ENCODE measurements at regions not wholly inside any gene's neighbourhood (a gene's known extent, or its start where the extent isn't known, plus 50 kb on each side); places are given as distances from the start of the nearest gene placed in this dataset.

- peaks cover 0 to 6% (median 0%) of the 10 kb centered on the region in 5 donors for H3K4me1 ChIP-seq (ENCODE audit: control insufficient read depth in 5 of 5, insufficient read depth in 5 of 5, low read length in 5 of 5)
- H3K4me3 ChIP-seq (ENCODE audit: low read depth in 1 of 5, low read length in 5 of 5) = no peak overlapping the region
- H3K27ac ChIP-seq (ENCODE audit: low read depth, low read length) = no peak overlapping the region
- no peaks in the 10 kb centered on the region for H3K36me3 ChIP-seq (ENCODE audit: control insufficient read depth in 5 of 5, insufficient read depth in 5 of 5, low read length in 5 of 5)
- peaks cover 19 to 40% (median 32%) of the 10 kb centered on the region in 5 donors for H3K27me3 ChIP-seq (ENCODE audit: control insufficient read depth in 5 of 5, insufficient read depth in 4 of 5, low read length in 5 of 5)
- H3K9ac ChIP-seq (ENCODE audit: low read length in 5 of 5) = no peak overlapping the region
- H3K9me3 ChIP-seq (ENCODE audit: control insufficient read depth in 5 of 5, low read length in 5 of 5) = no peaks in the 10 kb centered on the region
These were observed 816.8 kb downstream of the BRD1 start for GRCh38 chr22:49010901-49011300.

DNA sequence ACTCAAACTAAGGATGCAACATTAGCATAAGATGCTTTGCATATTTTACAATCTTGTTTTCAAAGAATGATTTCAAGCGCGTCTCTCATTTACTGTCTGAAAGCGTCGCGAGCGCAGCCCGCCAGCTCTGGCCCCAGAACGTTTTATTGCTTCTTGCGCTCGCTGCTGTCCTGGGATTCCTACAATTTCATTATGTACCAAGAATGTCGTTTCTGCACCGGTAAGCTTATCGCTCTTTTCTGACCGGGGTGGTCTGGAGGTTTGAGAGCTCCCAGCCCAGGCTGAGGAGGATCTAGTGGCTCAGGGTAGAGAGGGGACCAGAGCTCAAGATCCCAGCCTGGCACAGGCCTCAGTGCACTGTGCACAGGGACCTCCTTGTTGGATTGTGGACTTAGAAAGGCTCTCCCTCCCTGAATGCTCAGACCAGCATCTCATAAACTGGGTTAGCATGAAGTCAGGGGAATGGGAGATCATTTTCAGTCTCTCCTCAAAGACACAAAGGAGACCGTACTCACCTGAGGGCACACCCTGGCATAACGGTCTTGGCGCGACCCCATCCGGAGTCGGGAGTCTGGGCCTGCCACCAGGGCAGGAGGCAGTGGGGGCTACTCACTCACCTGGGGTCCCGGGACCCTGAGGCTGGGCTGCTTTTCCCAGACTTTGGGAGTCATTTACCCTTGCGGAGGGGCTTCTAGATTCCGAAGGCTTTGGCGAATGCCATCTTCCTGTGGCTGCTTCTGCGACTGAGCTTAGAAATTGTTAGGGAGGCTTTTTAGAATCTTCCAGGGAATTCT lies 817.4 kb downstream of the BRD1 start:
- no peaks in the 10 kb centered on the region for H3K4me1 ChIP-seq (ENCODE audit: control insufficient read depth in 5 of 5, insufficient read depth in 5 of 5, low read length in 5 of 5)
- no peaks in the 10 kb centered on the region for H3K36me3 ChIP-seq (ENCODE audit: control insufficient read depth in 5 of 5, insufficient read depth in 5 of 5, low read length in 5 of 5)
- no peak overlapping the region for H3K9ac ChIP-seq (ENCODE audit: low read length in 5 of 5)
- H3K27me3 ChIP-seq (ENCODE audit: control insufficient read depth in 5 of 5, insufficient read depth in 4 of 5, low read length in 5 of 5) = peaks cover 19 to 40% (median 36%) of the 10 kb centered on the region in 5 donors
- H3K9me3 ChIP-seq (ENCODE audit: control insufficient read depth in 5 of 5, low read length in 5 of 5) = peaks cover 0 to 3% (median 0%) of the 10 kb centered on the region in 5 donors
- no peak overlapping the region for H3K4me3 ChIP-seq (ENCODE audit: low read depth in 1 of 5, low read length in 5 of 5)
- H3K27ac ChIP-seq (ENCODE audit: low read depth, low read length) = no peak overlapping the region

- Histone ChIP-seq H3K4me3 (ENCODE audit: low read depth in 1 of 5, low read length in 5 of 5) (no peak overlapping the region), H3K27ac (ENCODE audit: low read depth, low read length) (no peak overlapping the region), H3K9ac (ENCODE audit: low read length in 5 of 5) (no peak overlapping the region), H3K27me3 (ENCODE audit: control insufficient read depth in 5 of 5, insufficient read depth in 4 of 5, low read length in 5 of 5) (peaks cover 19 to 39% (median 33%) of the 10 kb centered on the region in 5 donors), H3K4me1 (ENCODE audit: control insufficient read depth in 5 of 5, insufficient read depth in 5 of 5, low read length in 5 of 5) (no peaks in the 10 kb centered on the region), H3K36me3 (ENCODE audit: control insufficient read depth in 5 of 5, insufficient read depth in 5 of 5, low read length in 5 of 5) (no peaks in the 10 kb centered on the region), H3K9me3 (ENCODE audit: control insufficient read depth in 5 of 5, low read length in 5 of 5) (peaks cover 0 to 3% (median 0%) of the 10 kb centered on the region in 5 donors)
These were observed 818.2 kb downstream of the BRD1 start for GRCh38 chr22:49009359-49010063.

- Histone ChIP-seq H3K27me3 (ENCODE audit: control insufficient read depth in 5 of 5, insufficient read depth in 4 of 5, low read length in 5 of 5) (peaks cover 15 to 34% (median 30%) of the 10 kb centered on the region in 5 donors), H3K36me3 (ENCODE audit: control insufficient read depth in 5 of 5, insufficient read depth in 5 of 5, low read length in 5 of 5) (no peaks in the 10 kb centered on the region), H3K4me1 (ENCODE audit: control insufficient read depth in 5 of 5, insufficient read depth in 5 of 5, low read length in 5 of 5) (no peaks in the 10 kb centered on the region), H3K4me3 (ENCODE audit: low read depth in 1 of 5, low read length in 5 of 5) (no peak overlapping the region), H3K27ac (ENCODE audit: low read depth, low read length) (no peak overlapping the region), H3K9ac (ENCODE audit: low read length in 5 of 5) (no peak overlapping the region), H3K9me3 (ENCODE audit: control insufficient read depth in 5 of 5, low read length in 5 of 5) (peaks cover 0 to 3% (median 0%) of the 10 kb centered on the region in 5 donors)
These were observed 818.9 kb downstream of the BRD1 start for GRCh38 chr22:49008682-49009235.

- H3K9ac ChIP-seq (ENCODE audit: low read length in 5 of 5) = no peak overlapping the region
- peaks cover 0 to 6% (median 0%) of the 10 kb centered on the region in 5 donors for H3K9me3 ChIP-seq (ENCODE audit: control insufficient read depth in 5 of 5, low read length in 5 of 5)
- H3K27ac ChIP-seq (ENCODE audit: low read depth, low read length) = no peak overlapping the region
- no peaks in the 10 kb centered on the region for H3K4me1 ChIP-seq (ENCODE audit: control insufficient read depth in 5 of 5, insufficient read depth in 5 of 5, low read length in 5 of 5)
- H3K27me3 ChIP-seq (ENCODE audit: control insufficient read depth in 5 of 5, insufficient read depth in 4 of 5, low read length in 5 of 5) = peaks cover 12 to 34% (median 22%) of the 10 kb centered on the region in 5 donors
- no peaks in the 10 kb centered on the region for H3K36me3 ChIP-seq (ENCODE audit: control insufficient read depth in 5 of 5, insufficient read depth in 5 of 5, low read length in 5 of 5)
- no peak overlapping the region for H3K4me3 ChIP-seq (ENCODE audit: low read depth in 1 of 5, low read length in 5 of 5)
These were observed 820.5 kb downstream of the BRD1 start for GRCh38 chr22:49007013-49007653.

- peaks cover 0 to 12% (median 0%) of the 10 kb centered on the region in 5 donors for H3K9me3 ChIP-seq (ENCODE audit: control insufficient read depth in 5 of 5, low read length in 5 of 5)
- H3K27me3 ChIP-seq (ENCODE audit: control insufficient read depth in 5 of 5, insufficient read depth in 4 of 5, low read length in 5 of 5) = peaks cover 12 to 30% (median 17%) of the 10 kb centered on the region in 5 donors
- no peaks in the 10 kb centered on the region for H3K36me3 ChIP-seq (ENCODE audit: control insufficient read depth in 5 of 5, insufficient read depth in 5 of 5, low read length in 5 of 5)
- no peak overlapping the region for H3K27ac ChIP-seq (ENCODE audit: low read depth, low read length)
- H3K4me3 ChIP-seq (ENCODE audit: low read depth in 1 of 5, low read length in 5 of 5) = no peak overlapping the region
- no peak overlapping the region for H3K9ac ChIP-seq (ENCODE audit: low read length in 5 of 5)
- H3K4me1 ChIP-seq (ENCODE audit: control insufficient read depth in 5 of 5, insufficient read depth in 5 of 5, low read length in 5 of 5) = no peaks in the 10 kb centered on the region
These were observed 821.3 kb downstream of the BRD1 start for GRCh38 chr22:49006207-49007012.

GRCh38 chr22:49005557-49005956 lies 822.1 kb downstream of the BRD1 start:
- peaks cover 0 to 12% (median 0%) of the 10 kb centered on the region in 5 donors for H3K9me3 ChIP-seq (ENCODE audit: control insufficient read depth in 5 of 5, low read length in 5 of 5)
- H3K4me1 ChIP-seq (ENCODE audit: control insufficient read depth in 5 of 5, insufficient read depth in 5 of 5, low read length in 5 of 5) = no peaks in the 10 kb centered on the region
- peaks cover 9 to 23% (median 12%) of the 10 kb centered on the region in 5 donors for H3K27me3 ChIP-seq (ENCODE audit: control insufficient read depth in 5 of 5, insufficient read depth in 4 of 5, low read length in 5 of 5)
- no peak overlapping the region for H3K9ac ChIP-seq (ENCODE audit: low read length in 5 of 5)
- no peak overlapping the region for H3K27ac ChIP-seq (ENCODE audit: low read depth, low read length)
- no peaks in the 10 kb centered on the region for H3K36me3 ChIP-seq (ENCODE audit: control insufficient read depth in 5 of 5, insufficient read depth in 5 of 5, low read length in 5 of 5)
- no peak overlapping the region for H3K4me3 ChIP-seq (ENCODE audit: low read depth in 1 of 5, low read length in 5 of 5)

DNA sequence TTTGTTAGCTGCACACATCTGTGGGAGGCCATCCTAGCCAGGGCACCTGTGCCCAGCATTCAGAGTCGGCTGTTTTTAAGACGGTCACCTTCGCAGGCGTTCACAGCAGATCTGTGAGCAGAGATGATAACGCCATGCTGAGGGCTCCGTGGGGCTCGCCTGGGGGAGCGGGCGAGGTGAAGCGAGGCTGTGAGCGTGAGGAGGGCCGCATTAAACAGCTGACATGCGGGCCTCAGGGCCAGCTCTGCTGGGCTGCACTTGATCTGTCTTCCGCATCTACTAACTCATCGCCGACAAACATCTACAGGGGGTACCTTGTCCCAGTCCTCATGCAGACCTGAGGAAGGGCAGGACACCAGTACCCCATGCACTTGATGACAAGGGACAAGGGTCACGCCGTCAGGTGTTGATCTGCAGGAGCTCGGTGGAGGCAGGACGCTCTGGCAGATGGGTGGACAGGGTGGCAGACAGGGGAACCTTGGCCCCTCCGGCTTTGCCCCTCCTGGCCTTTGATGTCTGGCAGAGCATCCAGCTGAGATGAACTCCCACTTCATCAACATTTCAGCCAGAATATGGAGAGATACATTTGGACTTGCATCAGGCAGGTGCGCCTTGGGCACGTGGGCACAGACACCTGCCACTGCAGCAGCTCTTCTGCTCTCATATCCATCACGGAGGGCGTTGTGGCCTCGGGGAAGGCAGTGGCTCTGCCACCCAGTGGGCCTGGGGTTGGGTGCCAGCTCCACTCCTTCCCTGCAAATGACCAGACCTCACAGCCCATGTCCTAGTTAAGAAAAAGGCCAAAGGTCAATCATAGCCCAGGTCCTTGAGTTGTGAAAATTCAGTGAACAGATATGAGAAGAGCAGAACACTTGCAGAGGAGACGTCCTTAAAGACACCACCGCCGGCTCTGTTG lies 822.9 kb downstream of the BRD1 start:
- H3K36me3 ChIP-seq (ENCODE audit: control insufficient read depth in 5 of 5, insufficient read depth in 5 of 5, low read length in 5 of 5) = no peaks in the 10 kb centered on the region
- H3K9ac ChIP-seq (ENCODE audit: low read length in 5 of 5) = no peak overlapping the region
- no peaks in the 10 kb centered on the region for H3K4me1 ChIP-seq (ENCODE audit: control insufficient read depth in 5 of 5, insufficient read depth in 5 of 5, low read length in 5 of 5)
- peaks cover 9 to 23% (median 12%) of the 10 kb centered on the region in 5 donors for H3K27me3 ChIP-seq (ENCODE audit: control insufficient read depth in 5 of 5, insufficient read depth in 4 of 5, low read length in 5 of 5)
- H3K9me3 ChIP-seq (ENCODE audit: control insufficient read depth in 5 of 5, low read length in 5 of 5) = peaks cover 0 to 12% (median 0%) of the 10 kb centered on the region in 5 donors
- no peak overlapping the region for H3K27ac ChIP-seq (ENCODE audit: low read depth, low read length)
- H3K4me3 ChIP-seq (ENCODE audit: low read depth in 1 of 5, low read length in 5 of 5) = no peak overlapping the region
